OCI-M2 (cell line): ENCODE measurements at regions not wholly inside any gene's neighbourhood (a gene's known extent, or its start where the extent isn't known, plus 50 kb on each side); places are given as distances from the start of the nearest gene placed in this dataset.
"Not testable (repeated sequence)": the region's sequence is repeated elsewhere in the genome, so short reads cannot be mapped to it uniquely, and the experiment has no call there.

Experiments
- DNase-seq: peaks from one replicate; lab custom pipeline; 2025; ENCODE audit not compliant: unreplicated experiment; lab: John Stamatoyannopoulos, UW

- no peak for DNase-seq
Measured at GRCh38 chr5:62920856-62921255, 342.2 kb downstream of the LRRC70 start.

- no peak for DNase-seq
Measured at GRCh38 chr5:62909326-62909725, 330.7 kb downstream of the LRRC70 start.

GRCh38 chr5:62902126-62902525 is 323.5 kb downstream of the LRRC70 start:
- DNase-seq = no peak

GRCh38 chr5:62900976-62901375 is 322.4 kb downstream of the LRRC70 start:
- no peak for DNase-seq

GRCh38 chr5:62896121-62896893 is 317.7 kb downstream of the LRRC70 start:
- DNase-seq = no peak

GRCh38 chr5:62886603-62887315 is 308.1 kb downstream of the LRRC70 start:
- no peak for DNase-seq

- DNase-seq = not testable (repeated sequence)
Measured at GRCh38 chr5:62837330-62837729, 258.7 kb downstream of the LRRC70 start.

- no peak for DNase-seq
Measured at GRCh38 chr5:62829604-62829986, 251.0 kb downstream of the LRRC70 start.

- DNase-seq = no peak
Measured at GRCh38 chr5:62828742-62829603, 250.4 kb downstream of the LRRC70 start.

GRCh38 chr5:62825623-62826220 is 247.1 kb downstream of the LRRC70 start:
- DNase-seq = no peak

GRCh38 chr5:62824936-62825335 is 246.3 kb downstream of the LRRC70 start:
- no peak for DNase-seq

GRCh38 chr5:62817043-62817442 is 238.4 kb downstream of the LRRC70 start:
- DNase-seq = not testable (repeated sequence)

- DNase-seq = no peak
Measured at GRCh38 chr5:62814991-62815390, 236.4 kb downstream of the LRRC70 start.

GRCh38 chr5:62812621-62813255 is 234.1 kb downstream of the LRRC70 start:
- DNase-seq = no peak

- DNase-seq = not testable (repeated sequence)
Measured at GRCh38 chr5:62804819-62805218, 226.2 kb downstream of the LRRC70 start.

- DNase-seq = no peak
Measured at GRCh38 chr5:62795926-62796325, 217.3 kb downstream of the LRRC70 start.

GRCh38 chr5:62794456-62794855 is 215.8 kb downstream of the LRRC70 start:
- no peak for DNase-seq

GRCh38 chr5:62791059-62791458 is 212.4 kb downstream of the LRRC70 start:
- no peak for DNase-seq

- no peak for DNase-seq
Measured at GRCh38 chr5:62790348-62790747, 211.7 kb downstream of the LRRC70 start.

- DNase-seq = no peak
Measured at GRCh38 chr5:62786099-62786498, 207.5 kb downstream of the LRRC70 start.

GRCh38 chr5:62785588-62785987 is 207.0 kb downstream of the LRRC70 start:
- DNase-seq = no peak
